GM23248 (cell line): ENCODE measurements at regions not wholly inside any gene's neighbourhood (a gene's known extent, or its start where the extent isn't known, plus 50 kb on each side); places are given as distances from the start of the nearest gene placed in this dataset.

ENCODE experiments used
- EZH2 ChIP-seq: fragments of 200-600 bp; sonication (generic); IDR thresholded peaks from 2 replicates; pipeline ENCODE4 v1.6.1; 2018; ENCODE audit warnings: antibody characterized with exemption, mild to moderate bottlenecking; ENCODE audit not compliant: insufficient read depth, poor library complexity, severe bottlenecking
- EZH2phosphoT487 ChIP-seq: fragments of 200-600 bp; sonication (generic); IDR thresholded peaks from 2 replicates; pipeline ENCODE4 v1.6.1; 2018; ENCODE audit warnings: antibody characterized with exemption, moderate library complexity, mild to moderate bottlenecking, low read depth; ENCODE audit not compliant: insufficient read depth

DNA sequence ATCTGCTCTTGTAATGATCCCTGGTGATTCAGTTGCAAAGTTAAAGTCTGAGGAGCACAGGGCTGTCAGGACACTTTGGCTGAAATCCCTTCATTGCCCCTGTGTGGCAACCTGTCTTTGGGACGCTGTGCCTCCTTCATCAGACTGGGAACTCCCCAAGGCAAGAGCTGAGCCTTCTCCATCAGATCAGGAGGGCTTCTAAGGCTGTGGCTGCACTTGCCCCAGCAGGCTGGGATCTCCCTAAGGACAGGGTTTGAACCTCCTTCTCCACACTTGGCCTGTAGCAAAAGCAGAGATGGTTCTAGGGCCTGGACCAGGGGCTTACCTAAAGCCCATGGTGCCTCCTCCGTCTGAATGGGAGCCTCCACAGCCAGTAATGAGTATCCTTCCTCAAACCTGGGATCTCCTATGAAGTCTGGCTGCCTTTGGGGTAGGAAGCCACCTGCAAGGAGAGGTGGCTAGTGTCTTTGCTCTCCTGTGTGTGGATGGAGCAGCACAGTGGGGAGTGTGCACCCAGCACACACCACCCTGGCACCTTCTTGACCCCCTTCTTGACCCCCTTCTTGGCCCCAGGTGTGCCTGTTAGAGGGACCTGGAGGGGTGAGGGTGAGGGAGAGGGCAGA is 79.0 kb upstream of the NKD1 start:
- TF ChIP-seq EZH2 (no peak), EZH2phosphoT487 (no peak)
